Activated CD4-positive, alpha-beta T cell treated with anti-CD3 and anti-CD28 coated beads for 36 hours (primary cell): ENCODE measurements at regions not wholly inside any gene's neighbourhood (a gene's known extent, or its start where the extent isn't known, plus 50 kb on each side); places are given as distances from the start of the nearest gene placed in this dataset.

Experiments
- ATAC-seq: fragments of 200-7000 bp; cut with Tn5 transposase; one replicate; pipeline ENCODE4 v1.10.0; 2021; ENCODE audit warnings: mild to moderate bottlenecking, moderate library complexity
- CTCF ChIA-PET: fragments of 350-600 bp; sonication (Branson Sonifier 250); formaldehyde crosslinking; loops from one replicate; lab custom pipeline; 2021; ENCODE audit warnings: antibody characterized with exemption; lab: Charles Lee
- POLR2A ChIA-PET: fragments of 350-600 bp; sonication (Branson Sonifier 250); formaldehyde crosslinking; loops from one replicate; lab custom pipeline; 2021; ENCODE audit warnings: antibody characterized with exemption, inconsistent platforms; lab: Charles Lee
- DNase-seq: peaks from one replicate; pipeline ENCODE4 v3.0.0-alpha.2; 2020
- H3K27ac Mint-ChIP-seq: one replicate; pipeline ENCODE4 v1.8.0; 2021; ENCODE audit warnings: mixed read lengths
- H3K27me3 Mint-ChIP-seq: one replicate; pipeline ENCODE4 v1.8.0; 2021; ENCODE audit warnings: mixed read lengths
- H3K36me3 Mint-ChIP-seq: one replicate; pipeline ENCODE4 v1.8.0; 2021; ENCODE audit warnings: low read depth, mixed read lengths
- H3K4me1 Mint-ChIP-seq: one replicate; pipeline ENCODE4 v1.8.0; 2021; ENCODE audit warnings: mixed read lengths
- H3K4me3 Mint-ChIP-seq: one replicate; pipeline ENCODE4 v1.8.0; 2021; ENCODE audit warnings: mild to moderate bottlenecking, moderate library complexity, mixed read lengths
- H3K9me3 Mint-ChIP-seq: one replicate; pipeline ENCODE4 v1.8.0; 2021; ENCODE audit warnings: low read depth, mixed read lengths
- intact Hi-C, 2 experiments: fragments of 100-400 bp; cut with DNase I in 1 of 2; cut with micrococcal nuclease in 1 of 2; formaldehyde crosslinking; loops; one replicate each; pipeline versions ENCODE4 v1.14.2 to v1.15.1; 2022 to 2024; cut with DNase I, micrococcal nuclease

GRCh38 chr15:69725957-69726356, 273.3 kb downstream of the RPLP1 start:
- DNase-seq (no peak), ATAC-seq (no peak)
- H3K27me3 Mint-ChIP-seq: peaks cover 5% of the 10 kb centered on the region
- intact Hi-C loops: loop anchor here (5.0 to 10.0 kb wide), 2 partner anchors 251 to 739 kb away; no protein-coding TSS in a partner anchor
- CTCF ChIA-PET: interaction anchor here (0.8 to 1.4 kb wide), 2 partner anchors 18 to 749 kb away, joined by 4 to 5 read pairs; no protein-coding TSS in a partner anchor
- no peak overlapping the region for H3K4me3 Mint-ChIP-seq
- H3K36me3 Mint-ChIP-seq: no peaks in the 10 kb centered on the region
- no peak overlapping the region for H3K27ac Mint-ChIP-seq
- no peaks in the 10 kb centered on the region for H3K9me3 Mint-ChIP-seq
- POLR2A ChIA-PET: no interaction called here
- H3K4me1 Mint-ChIP-seq: peaks cover 49% of the 10 kb centered on the region

GRCh38 chr15:69727121-69727924, 274.7 kb downstream of the RPLP1 start:
- ATAC-seq (no peak), DNase-seq (no peak)
- intact Hi-C loops: loop anchor here (5.0 to 10.0 kb wide), 2 partner anchors 250 to 737 kb away; no protein-coding TSS in a partner anchor
- Mint-ChIP-seq H3K36me3 (no peaks in the 10 kb centered on the region), H3K27me3 (peaks cover 9% of the 10 kb centered on the region), H3K27ac (no peak overlapping the region), H3K9me3 (no peaks in the 10 kb centered on the region), H3K4me3 (no peak overlapping the region), H3K4me1 (peaks cover 38% of the 10 kb centered on the region)
- ChIA-PET CTCF (interaction anchor here (0.6 to 1.5 kb wide), 4 partner anchors 13 to 230 kb away, joined by 3 to 5 read pairs (median 4); no protein-coding TSS in a partner anchor), POLR2A (no interaction called here)

- intact Hi-C loops: loop anchor here (2.0 to 10.0 kb wide), 3 partner anchors 248 to 736 kb away; no protein-coding TSS in a partner anchor
- no peak overlapping the region for H3K4me3 Mint-ChIP-seq
- no peaks in the 10 kb centered on the region for H3K36me3 Mint-ChIP-seq
- peaks cover 29% of the 10 kb centered on the region for H3K4me1 Mint-ChIP-seq
- POLR2A ChIA-PET: no interaction called here
- ATAC-seq (peak; percentile 42), DNase-seq (peak; percentile 87)
- H3K27me3 Mint-ChIP-seq: peaks cover 12% of the 10 kb centered on the region
- no peaks in the 10 kb centered on the region for H3K9me3 Mint-ChIP-seq
- CTCF ChIA-PET: interaction anchor here (0.7 to 2.4 kb wide), 15 partner anchors 9 to 337 kb away, joined by 3 to 12 read pairs (median 4); no protein-coding TSS in a partner anchor
- H3K27ac Mint-ChIP-seq: peak overlapping the region; percentile 0
Measured at GRCh38 chr15:69729167-69729748, 276.6 kb downstream of the RPLP1 start.

GRCh38 chr15:69730281-69731080, 277.9 kb downstream of the RPLP1 start:
- Mint-ChIP-seq H3K4me3 (no peak overlapping the region), H3K36me3 (no peaks in the 10 kb centered on the region), H3K27me3 (peaks cover 8% of the 10 kb centered on the region), H3K27ac (no peak overlapping the region), H3K4me1 (peaks cover 20% of the 10 kb centered on the region), H3K9me3 (no peaks in the 10 kb centered on the region)
- ATAC-seq (no peak), DNase-seq (no peak)
- ChIA-PET POLR2A (no interaction called here), CTCF (interaction anchor here (2.4 kb wide), 1 partner anchor 13 kb away, joined by 11 read pairs; no protein-coding TSS in a partner anchor)
- intact Hi-C loops: no loop called here

- CTCF ChIA-PET: interaction anchor here (0.7 kb wide), 1 partner anchor 27 kb away, joined by 3 read pairs; no protein-coding TSS in a partner anchor
- no peaks in the 10 kb centered on the region for H3K36me3 Mint-ChIP-seq
- intact Hi-C loops: no loop called here
- no peak overlapping the region for H3K27ac Mint-ChIP-seq
- POLR2A ChIA-PET: no interaction called here
- DNase-seq (no peak), ATAC-seq (no peak)
- H3K4me3 Mint-ChIP-seq: no peak overlapping the region
- H3K27me3 Mint-ChIP-seq: peaks cover 9% of the 10 kb centered on the region
- no peaks in the 10 kb centered on the region for H3K9me3 Mint-ChIP-seq
- H3K4me1 Mint-ChIP-seq: peaks cover 16% of the 10 kb centered on the region
Measured at GRCh38 chr15:69731081-69731330, 278.4 kb downstream of the RPLP1 start.

- CTCF ChIA-PET: interaction anchor here (0.7 kb wide), 1 partner anchor 27 kb away, joined by 3 read pairs; no protein-coding TSS in a partner anchor
- ATAC-seq (no peak), DNase-seq (no peak)
- Mint-ChIP-seq H3K9me3 (no peaks in the 10 kb centered on the region), H3K4me3 (no peak overlapping the region), H3K36me3 (no peaks in the 10 kb centered on the region), H3K27me3 (peaks cover 9% of the 10 kb centered on the region), H3K4me1 (peaks cover 10% of the 10 kb centered on the region), H3K27ac (no peak overlapping the region)
- POLR2A ChIA-PET: interaction anchor here (0.7 kb wide), 1 partner anchor 103 kb away, joined by 3 read pairs; no protein-coding TSS in a partner anchor
- intact Hi-C loops: no loop called here
Measured at GRCh38 chr15:69731581-69731980, 279.0 kb downstream of the RPLP1 start.

- ChIA-PET CTCF (no interaction called here), POLR2A (interaction anchor here (0.7 kb wide), 1 partner anchor 103 kb away, joined by 3 read pairs; no protein-coding TSS in a partner anchor)
- ATAC-seq: no peak
- Mint-ChIP-seq H3K27ac (no peak overlapping the region), H3K36me3 (no peaks in the 10 kb centered on the region), H3K4me1 (peaks cover 9% of the 10 kb centered on the region), H3K4me3 (no peak overlapping the region), H3K27me3 (peaks cover 9% of the 10 kb centered on the region), H3K9me3 (peaks cover 2% of the 10 kb centered on the region)
- intact Hi-C loops: no loop called here
- DNase-seq: no peak
Measured at GRCh38 chr15:69732133-69732532, 279.5 kb downstream of the RPLP1 start.

GRCh38 chr15:69734699-69735098, 282.1 kb downstream of the RPLP1 start:
- Mint-ChIP-seq H3K4me3 (no peak overlapping the region), H3K36me3 (no peaks in the 10 kb centered on the region), H3K9me3 (peaks cover 2% of the 10 kb centered on the region), H3K27me3 (peaks cover 9% of the 10 kb centered on the region), H3K27ac (no peak overlapping the region), H3K4me1 (peaks cover 6% of the 10 kb centered on the region)
- DNase-seq (no peak), ATAC-seq (no peak)
- ChIA-PET CTCF (interaction anchor here (0.6 to 1.0 kb wide), 3 partner anchors 18 to 77 kb away, joined by 3 to 5 read pairs (median 3); no protein-coding TSS in a partner anchor), POLR2A (no interaction called here)
- intact Hi-C loops: no loop called here

- peaks cover 9% of the 10 kb centered on the region for H3K27me3 Mint-ChIP-seq
- H3K36me3 Mint-ChIP-seq: no peaks in the 10 kb centered on the region
- H3K4me1 Mint-ChIP-seq: peaks cover 5% of the 10 kb centered on the region
- no peak for ATAC-seq
- DNase-seq: no peak
- no peak overlapping the region for H3K27ac Mint-ChIP-seq
- H3K9me3 Mint-ChIP-seq: peaks cover 2% of the 10 kb centered on the region
- POLR2A ChIA-PET: no interaction called here
- CTCF ChIA-PET: interaction anchor here (0.6 to 1.0 kb wide), 2 partner anchors 18 to 52 kb away, joined by 3 to 5 read pairs; no protein-coding TSS in a partner anchor
- intact Hi-C loops: no loop called here
- H3K4me3 Mint-ChIP-seq: no peak overlapping the region
Measured at GRCh38 chr15:69735121-69735520, 282.5 kb downstream of the RPLP1 start.

GRCh38 chr15:69736161-69736560, 283.5 kb downstream of the RPLP1 start:
- H3K27ac Mint-ChIP-seq: no peak overlapping the region
- intact Hi-C loops: no loop called here
- ChIA-PET POLR2A (no interaction called here), CTCF (no interaction called here)
- DNase-seq: no peak
- peaks cover 2% of the 10 kb centered on the region for H3K9me3 Mint-ChIP-seq
- H3K27me3 Mint-ChIP-seq: peaks cover 6% of the 10 kb centered on the region
- peaks cover 2% of the 10 kb centered on the region for H3K4me1 Mint-ChIP-seq
- ATAC-seq: no peak
- H3K36me3 Mint-ChIP-seq: no peaks in the 10 kb centered on the region
- H3K4me3 Mint-ChIP-seq: no peak overlapping the region

GRCh38 chr15:69737916-69738315, 285.3 kb downstream of the RPLP1 start:
- CTCF ChIA-PET: no interaction called here
- intact Hi-C loops: no loop called here
- POLR2A ChIA-PET: no interaction called here
- no peak overlapping the region for H3K27ac Mint-ChIP-seq
- H3K4me3 Mint-ChIP-seq: no peak overlapping the region
- no peaks in the 10 kb centered on the region for H3K36me3 Mint-ChIP-seq
- peaks cover 5% of the 10 kb centered on the region for H3K4me1 Mint-ChIP-seq
- peaks cover 2% of the 10 kb centered on the region for H3K9me3 Mint-ChIP-seq
- peaks cover 5% of the 10 kb centered on the region for H3K27me3 Mint-ChIP-seq
- ATAC-seq: no peak
- DNase-seq: no peak
